ENCODE measurements at regions not wholly inside any gene's neighbourhood (a gene's known extent, or its start where the extent isn't known, plus 50 kb on each side); places are given as distances from the start of the nearest gene placed in this dataset.

DNA sequence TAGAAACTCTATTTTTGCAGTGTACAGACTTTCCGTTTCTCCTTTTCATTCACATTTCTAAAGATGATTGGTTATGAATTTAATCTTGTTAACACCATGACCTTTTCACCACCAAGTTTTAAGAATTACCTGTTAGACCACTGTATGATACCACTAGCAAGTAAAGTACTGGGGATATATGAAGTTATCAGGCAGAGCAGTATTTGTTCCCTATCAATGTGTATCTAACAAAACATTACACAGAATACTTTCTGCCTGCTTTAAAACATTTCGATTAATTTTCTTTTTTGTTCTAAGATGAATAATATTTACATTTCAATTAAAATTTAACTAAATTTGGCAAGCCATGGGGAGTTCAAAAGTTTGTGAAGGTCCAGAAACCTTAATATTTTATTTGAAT, 49.9 kb upstream of the AHR start:
- ChIA-PET POLR2A (no interaction called here), CTCF (no interaction called here)

Data from activated CD8-positive, alpha-beta memory T cell treated with anti-CD3 and anti-CD28 coated beads for 36 hours (primary cell).